ENCODE measurements at regions not wholly inside any gene's neighbourhood (a gene's known extent, or its start where the extent isn't known, plus 50 kb on each side); places are given as distances from the start of the nearest gene placed in this dataset.

GRCh38 chr20:22810626-22811569 is 224.2 kb upstream of the SSTR4 start:
- TF ChIP-seq CTCF (IDR thresholded peaks at IDR 0.05 in 2 of 3, conservative IDR thresholded peaks at IDR 0.05 in 1 of 3; ENCODE audit: insufficient read depth in 2 of 3, low read depth in 1 of 3, low read length in 3 of 3) (no peak), TBP (optimal IDR thresholded peaks at IDR 0.05; ENCODE audit: low read depth, low read length) (no peak), CSDE1 (IDR thresholded peaks at IDR 0.05) (no peak), E2F1 (CRISPR knock-in tag; IDR thresholded peaks at IDR 0.05) (no peak), ZNF512 (tag; IDR thresholded peaks at IDR 0.05) (no peak), POLR2A (conservative IDR thresholded peaks at IDR 0.05) (no peak), FUS (optimal IDR thresholded peaks at IDR 0.05; ENCODE audit: low read depth, low read length) (no peak), ZNF3 (CRISPR knock-in tag; IDR thresholded peaks at IDR 0.05) (no peak), SMC3 (conservative IDR thresholded peaks at IDR 0.05; ENCODE audit: insufficient read depth, low read depth, low read length) (no peak)

Data from K562 (cell line).